Glomerular endothelial cell (primary cell): ENCODE measurements at regions not wholly inside any gene's neighbourhood (a gene's known extent, or its start where the extent isn't known, plus 50 kb on each side); places are given as distances from the start of the nearest gene placed in this dataset.

Source experiments
- DNase-seq: peaks from one replicate; pipeline ENCODE4 v3.0.0-alpha.2; 2011; ENCODE audit warnings: low read depth, low spot score; ENCODE audit errors: extremely low read depth

DNA sequence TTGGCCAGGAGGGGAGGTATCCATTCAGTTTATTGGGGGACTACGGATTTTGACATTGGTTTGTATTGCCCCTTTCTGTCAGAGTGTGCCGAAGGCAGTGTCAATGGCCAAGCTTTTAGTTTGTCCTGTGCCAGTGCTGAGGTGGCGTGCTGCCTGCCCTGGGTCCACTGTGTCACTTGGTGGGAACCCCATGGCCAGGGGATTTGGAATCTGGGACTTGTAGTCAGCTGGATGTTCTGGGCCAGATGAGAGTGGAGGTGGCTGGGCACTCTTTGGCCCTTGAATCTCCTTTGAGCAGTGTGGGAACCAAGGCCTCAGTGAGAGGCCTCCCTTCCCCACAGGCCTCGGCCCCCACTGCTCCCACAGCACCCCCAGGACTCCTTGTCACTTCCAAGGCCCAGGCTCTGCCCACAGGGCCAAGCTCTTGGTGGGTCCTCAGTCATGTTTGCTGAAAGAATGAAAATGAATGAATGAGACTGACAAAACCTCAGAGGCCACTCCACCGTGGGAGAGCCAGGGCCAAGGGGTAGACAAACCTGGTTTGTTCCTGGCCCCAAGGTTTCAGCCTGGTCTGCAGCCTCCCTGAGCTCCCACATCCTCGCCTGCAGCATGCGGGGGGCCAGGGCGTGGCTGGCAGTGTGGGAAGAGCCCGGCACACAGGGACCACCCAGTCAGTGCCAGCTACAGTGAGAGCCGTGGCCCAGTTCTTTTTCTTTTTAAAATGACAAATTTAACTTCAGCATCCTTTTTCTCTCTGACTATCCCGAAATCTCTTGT is 412.2 kb downstream of the MATN1 start:
- DNase-seq, result no peak

DNA sequence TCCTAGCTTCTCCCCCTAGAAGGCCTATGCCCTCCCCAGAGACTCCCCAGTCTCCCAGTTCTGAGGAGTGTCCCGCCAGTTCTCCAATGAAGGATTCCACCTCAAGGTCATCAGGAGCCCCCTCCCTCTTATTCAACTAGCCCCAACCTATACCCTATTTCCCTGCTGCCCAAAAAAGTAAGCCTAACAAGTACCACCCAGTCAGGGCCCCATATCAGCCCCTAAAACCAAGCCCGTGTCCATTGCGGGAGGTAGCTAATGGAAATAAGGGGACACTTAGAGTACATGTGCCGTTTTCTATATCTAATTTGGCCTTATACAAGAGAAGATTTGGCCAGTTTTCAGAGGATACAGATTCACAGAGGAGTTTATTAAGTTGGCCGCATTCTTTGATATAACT is 416.2 kb downstream of the MATN1 start:
- DNase-seq, result no peak

DNA sequence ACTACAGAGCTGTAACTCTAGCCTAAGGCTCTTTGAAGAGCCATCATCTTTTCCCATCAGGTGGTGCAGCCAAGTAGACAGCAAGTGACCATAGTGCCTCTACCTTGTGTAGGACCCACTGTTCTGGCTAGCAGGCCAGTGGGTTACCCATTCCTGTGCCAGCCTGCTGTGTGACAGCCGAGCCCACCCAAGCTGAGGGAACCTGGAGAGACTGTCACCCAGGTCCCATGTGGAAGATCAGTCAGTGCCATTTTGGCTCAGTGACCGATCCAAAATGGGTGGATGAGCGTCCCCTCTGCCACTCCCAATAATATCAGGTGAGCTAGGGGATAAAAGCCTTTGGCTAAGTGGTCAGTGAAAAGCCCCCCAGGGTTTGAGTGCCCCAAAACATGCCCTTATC is 417.9 kb downstream of the MATN1 start:
- no peak for DNase-seq

- DNase-seq, result no peak
Observed at GRCh38 chr1:30305061-30305460, 418.3 kb downstream of the MATN1 start.

DNA sequence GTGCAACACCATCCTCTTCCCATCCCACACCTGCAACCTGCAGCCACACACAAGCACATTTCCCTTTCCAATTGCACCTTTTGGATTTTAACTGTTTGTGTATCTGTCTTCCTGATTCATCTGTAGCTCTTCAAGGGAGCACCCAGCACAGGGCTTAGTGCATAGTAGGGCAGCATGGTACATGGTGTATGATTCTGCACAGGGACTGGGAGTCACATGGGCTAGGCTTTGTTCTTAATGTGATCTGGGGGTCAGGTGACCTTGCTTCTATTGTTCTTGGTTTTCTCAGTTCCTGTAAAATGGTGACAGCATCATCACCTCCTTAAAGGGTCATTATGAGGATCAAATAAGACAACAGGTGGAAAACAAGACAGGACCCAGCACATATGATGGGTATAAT is 419.3 kb downstream of the MATN1 start:
- DNase-seq, result no peak

- DNase-seq, result no peak
Observed at GRCh38 chr1:30303387-30303786, 420.0 kb downstream of the MATN1 start.

DNA sequence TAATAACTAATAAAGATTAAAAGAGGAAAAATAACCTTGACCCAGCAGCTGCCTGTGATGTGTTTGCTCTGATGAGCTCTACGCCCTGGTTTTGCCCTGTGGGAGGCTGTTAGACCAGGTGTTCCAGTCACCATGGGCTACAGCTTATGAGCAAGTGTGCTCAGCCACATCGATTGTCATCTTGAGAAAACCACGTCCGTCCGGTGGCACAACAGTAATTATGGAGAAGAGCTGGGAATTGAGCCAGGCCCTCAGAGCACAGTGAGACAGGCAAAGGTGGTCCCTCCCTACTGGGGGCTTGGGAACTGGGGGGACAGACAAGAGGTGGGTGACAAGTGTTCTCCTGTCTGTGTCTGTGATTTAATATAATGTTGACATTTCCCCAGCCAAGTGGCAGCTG is 420.5 kb downstream of the MATN1 start:
- no peak for DNase-seq

GRCh38 chr1:30300669-30301068 is 422.7 kb downstream of the MATN1 start:
- no peak for DNase-seq

DNA sequence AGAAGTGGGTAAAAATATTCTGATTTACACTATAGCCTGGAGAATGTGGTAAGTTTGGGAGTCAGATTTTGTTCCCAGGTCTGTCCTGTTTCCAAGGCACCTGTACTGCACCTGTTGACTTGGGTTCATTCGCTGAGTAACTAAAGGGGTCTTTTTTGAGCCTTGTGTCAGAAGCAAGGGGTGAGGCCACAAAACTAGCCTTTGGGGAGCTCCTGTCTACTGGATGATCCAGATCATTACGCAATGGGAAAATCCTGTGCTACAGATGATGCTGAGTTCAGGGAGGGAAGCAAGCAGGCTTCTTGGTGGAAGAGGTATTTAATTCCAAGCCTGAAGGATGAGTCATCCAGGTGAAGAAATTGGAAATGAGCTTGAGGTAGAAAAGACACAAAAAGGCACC is 424.0 kb downstream of the MATN1 start:
- no peak for DNase-seq

DNA sequence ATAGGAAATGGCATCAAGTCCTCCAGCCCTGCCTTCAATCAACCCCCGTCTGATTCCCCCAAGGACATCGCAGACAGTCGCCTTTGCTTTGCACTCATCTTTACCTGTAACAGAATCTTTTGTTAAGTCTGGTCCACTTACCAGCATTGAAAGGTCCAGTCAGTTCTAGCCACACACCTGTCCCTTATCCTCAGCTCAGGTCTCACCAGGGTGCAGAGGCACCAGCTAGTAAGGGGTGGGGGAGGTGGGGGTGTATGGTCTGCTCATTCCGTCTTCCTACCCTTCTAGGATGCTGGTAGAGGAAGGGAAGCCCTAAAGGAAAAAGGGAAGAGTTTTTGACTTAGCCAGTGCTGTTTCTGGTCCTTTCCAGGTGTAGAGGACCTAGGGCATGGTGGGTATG is 427.7 kb downstream of the MATN1 start:
- DNase-seq, result no peak

GRCh38 chr1:30295266-30295665 is 428.1 kb downstream of the MATN1 start:
- no peak for DNase-seq

DNA sequence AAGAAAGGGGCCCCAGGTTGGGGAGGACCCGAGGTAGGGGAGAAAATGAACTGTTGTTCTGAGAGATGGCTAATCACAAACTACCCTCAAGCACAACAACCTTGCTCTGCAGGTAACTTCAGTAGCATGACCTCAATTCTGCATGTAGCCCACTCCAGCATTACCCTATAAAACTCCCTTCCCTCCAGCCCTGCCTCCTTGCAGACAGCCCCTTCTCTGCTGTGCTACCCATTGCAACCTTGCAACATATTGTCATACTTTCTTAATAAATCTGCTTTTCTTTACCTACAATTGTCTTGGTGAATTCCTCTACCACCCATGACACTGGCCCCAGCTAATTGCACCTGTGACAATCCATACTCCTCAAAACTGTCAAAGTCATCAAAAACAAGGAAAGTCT is 428.9 kb downstream of the MATN1 start:
- no peak for DNase-seq

DNA sequence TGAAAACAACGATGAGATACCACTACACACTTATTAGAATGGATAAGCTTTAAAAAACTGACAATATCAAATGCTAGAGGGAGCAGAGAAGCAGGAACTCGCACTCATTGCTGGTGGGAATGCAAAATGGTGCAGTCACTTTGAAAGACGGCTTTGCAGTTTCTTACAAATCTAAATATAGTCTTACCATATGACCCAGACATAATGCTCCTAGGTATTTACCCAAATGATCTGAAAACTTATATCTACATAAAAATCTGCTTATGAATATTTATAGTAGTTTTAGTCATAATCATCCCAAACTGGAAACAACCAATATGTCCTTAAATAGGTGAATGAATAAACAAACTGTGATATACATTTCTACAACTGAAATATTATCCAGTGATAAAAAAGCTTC is 430.9 kb downstream of the MATN1 start:
- no peak for DNase-seq

- no peak for DNase-seq
Observed at GRCh38 chr1:30291526-30291925, 431.9 kb downstream of the MATN1 start.

GRCh38 chr1:30290581-30290980 is 432.8 kb downstream of the MATN1 start:
- DNase-seq, result no peak

DNA sequence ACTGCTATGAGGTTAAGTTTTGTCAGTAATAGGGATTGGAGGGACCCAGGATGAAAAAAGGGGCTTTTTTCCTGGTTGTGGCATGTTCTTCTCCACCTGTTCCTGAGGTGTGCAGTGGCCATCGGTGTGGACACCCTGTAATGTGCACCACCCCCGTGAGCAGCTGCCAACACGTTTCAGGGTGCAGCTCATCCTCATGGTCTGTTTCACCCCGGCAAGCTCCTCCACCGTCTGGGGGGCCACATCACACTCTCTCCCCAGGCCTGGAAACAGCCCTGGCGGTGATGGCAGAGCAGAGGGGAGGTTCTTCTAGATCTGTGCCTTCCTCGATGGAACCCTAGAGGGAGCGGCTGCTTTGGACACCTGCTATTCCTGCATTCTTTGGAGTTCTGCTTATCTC is 435.4 kb downstream of the MATN1 start:
- no peak for DNase-seq

DNA sequence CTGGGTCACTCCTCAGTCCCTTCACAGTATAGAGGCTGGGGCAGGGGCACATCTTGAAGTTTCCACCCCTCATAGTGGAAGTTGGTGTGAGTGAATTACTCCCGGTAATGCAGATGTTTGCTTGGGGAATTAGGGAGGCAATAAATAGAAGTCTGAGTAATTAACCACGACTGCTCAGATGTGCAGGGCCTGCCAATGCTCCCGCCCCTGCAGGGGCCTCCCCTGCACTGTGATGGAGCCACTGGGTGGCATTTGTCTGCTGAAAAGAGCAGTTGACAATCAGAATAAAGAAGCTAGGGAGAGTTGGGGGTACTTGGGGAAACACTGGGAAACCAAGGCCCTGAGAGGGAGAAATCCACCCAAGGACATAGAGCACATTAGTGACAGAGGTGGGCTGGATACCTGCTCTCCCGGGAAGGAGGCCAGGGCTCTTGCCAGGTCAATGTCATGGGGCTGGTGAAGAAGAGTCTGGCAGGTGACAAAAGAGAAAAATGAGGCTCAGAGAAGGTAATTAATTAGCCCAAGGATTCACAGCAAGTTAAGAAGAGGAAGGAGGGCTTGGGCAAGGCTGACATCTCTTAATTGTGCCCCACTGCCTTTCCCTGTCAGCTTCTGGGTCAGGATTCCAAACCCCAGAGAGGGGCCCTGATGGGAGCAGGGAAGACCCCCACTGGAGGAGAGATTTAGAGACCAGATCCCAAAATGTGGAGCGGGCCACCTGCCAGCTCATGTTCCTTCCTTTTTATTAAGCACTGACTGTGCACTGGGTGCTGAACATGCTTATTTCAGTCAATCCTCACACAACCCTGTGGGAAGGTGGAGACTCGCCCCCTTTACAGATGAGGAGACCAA is 436.2 kb downstream of the MATN1 start:
- DNase-seq, result no peak

DNA sequence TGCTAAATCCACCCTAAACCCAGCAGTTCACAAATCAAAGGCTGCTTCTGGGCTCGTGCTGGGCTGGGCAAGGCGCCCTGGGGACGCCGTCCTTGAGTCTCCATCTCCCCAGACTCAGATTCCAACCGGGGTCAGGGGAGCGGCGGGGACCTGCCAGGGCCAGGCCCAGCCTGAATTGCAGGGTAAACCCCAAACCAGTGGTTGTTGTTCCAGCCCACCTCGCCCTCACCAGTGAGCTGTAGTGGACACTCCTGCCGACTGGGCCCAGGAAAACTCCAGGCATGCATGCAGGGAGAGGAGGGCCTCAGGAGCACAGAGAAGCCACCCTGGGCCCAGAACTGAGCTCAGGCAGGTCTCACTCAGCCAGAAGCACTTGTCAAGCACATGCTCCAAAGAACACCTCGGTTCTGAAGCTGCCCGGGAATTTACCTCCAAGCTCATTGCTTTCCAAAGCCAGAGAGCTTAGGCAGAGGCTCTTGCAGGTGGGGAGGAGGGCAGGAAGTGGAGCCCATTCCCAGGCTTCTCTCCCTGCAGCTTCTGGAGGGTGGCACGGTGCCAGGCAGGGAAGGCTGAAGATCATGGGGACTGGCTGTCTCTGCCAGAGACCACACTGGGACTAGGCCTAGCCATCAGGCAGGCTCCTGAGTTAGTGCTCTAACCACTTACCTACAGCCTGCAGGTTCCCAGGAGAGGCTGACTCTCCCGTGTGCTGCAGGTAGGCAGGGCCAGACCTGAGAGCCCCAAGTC is 437.0 kb downstream of the MATN1 start:
- no peak for DNase-seq

- DNase-seq, result no peak
Observed at GRCh38 chr1:30285501-30285932, 437.9 kb downstream of the MATN1 start.

- no peak for DNase-seq
Observed at GRCh38 chr1:30284728-30285475, 438.5 kb downstream of the MATN1 start.

DNA sequence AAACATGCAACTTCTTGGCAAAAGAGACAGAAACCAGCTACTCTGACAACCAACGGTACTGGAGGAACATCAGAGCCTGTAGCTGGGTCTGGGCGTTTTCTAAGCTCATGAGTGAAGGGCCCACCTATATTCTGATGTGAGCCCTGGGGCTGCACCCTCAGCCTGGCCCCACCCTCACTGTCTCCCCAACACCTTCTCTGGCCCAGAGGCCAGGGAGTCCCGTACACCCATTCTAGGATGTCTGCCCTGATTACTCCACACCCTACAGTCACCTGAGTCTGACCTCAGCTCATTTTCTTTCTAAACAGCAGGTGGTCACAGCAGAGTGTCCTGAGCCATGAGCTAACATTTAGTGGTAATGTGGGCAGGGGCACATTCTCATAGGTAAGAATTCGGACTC is 439.2 kb downstream of the MATN1 start:
- DNase-seq, result no peak
